Fibroblast of the aortic adventitia (primary cell): ENCODE measurements at regions not wholly inside any gene's neighbourhood (a gene's known extent, or its start where the extent isn't known, plus 50 kb on each side); places are given as distances from the start of the nearest gene placed in this dataset.

Experiments used
- DNase-seq: peaks from one replicate; pipeline ENCODE4 v3.0.0-alpha.2; 2010; ENCODE audit warnings: low read depth
- H3K4me3 ChIP-seq: 2 replicates; pipeline ENCODE4 v1.5.1; 2011; ENCODE audit warnings: low read depth, mild to moderate bottlenecking, control low read depth, low read length, moderate library complexity
- TF ChIP-seq, protein P1 (sequence below): IDR thresholded peaks from 2 replicates; pipeline ENCODE4 v1.5.1; 2011; ENCODE audit warnings: mild to moderate bottlenecking, low read length, control low read depth, inconsistent platforms; ENCODE audit not compliant: insufficient read depth

DNA sequence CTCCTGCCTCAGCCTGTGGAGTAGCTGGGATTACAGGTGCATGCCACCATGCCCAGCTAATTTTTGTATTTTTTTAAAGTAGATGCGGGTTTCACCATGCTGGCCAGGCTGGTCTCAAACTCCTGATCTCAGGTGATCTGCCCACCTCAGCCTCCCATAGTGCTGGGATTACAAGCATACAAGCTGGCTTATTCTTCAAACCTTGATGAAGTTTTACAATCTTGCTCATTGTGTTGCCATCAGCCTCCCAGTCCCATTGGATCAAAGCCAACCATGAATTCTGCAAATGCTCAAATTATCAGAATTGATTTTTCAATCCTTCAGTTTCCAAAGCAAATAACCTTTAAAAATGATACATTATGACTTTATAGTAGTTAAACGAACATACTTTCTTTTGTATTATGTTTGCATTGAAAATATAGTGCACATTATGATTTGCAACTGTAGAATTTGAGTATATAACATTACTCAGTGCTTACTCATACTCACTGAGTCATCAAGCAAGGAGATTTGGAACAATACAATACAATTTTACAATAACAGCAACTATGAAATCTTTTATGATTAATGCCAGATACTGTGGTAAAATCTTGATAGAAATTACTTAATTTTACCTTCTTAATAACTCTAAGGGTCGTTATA lies 1491.9 kb upstream of the CELF4 start:
- TF ChIP-seq, protein P1, sequence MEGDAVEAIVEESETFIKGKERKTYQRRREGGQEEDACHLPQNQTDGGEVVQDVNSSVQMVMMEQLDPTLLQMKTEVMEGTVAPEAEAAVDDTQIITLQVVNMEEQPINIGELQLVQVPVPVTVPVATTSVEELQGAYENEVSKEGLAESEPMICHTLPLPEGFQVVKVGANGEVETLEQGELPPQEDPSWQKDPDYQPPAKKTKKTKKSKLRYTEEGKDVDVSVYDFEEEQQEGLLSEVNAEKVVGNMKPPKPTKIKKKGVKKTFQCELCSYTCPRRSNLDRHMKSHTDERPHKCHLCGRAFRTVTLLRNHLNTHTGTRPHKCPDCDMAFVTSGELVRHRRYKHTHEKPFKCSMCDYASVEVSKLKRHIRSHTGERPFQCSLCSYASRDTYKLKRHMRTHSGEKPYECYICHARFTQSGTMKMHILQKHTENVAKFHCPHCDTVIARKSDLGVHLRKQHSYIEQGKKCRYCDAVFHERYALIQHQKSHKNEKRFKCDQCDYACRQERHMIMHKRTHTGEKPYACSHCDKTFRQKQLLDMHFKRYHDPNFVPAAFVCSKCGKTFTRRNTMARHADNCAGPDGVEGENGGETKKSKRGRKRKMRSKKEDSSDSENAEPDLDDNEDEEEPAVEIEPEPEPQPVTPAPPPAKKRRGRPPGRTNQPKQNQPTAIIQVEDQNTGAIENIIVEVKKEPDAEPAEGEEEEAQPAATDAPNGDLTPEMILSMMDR = no peak
- H3K4me3 ChIP-seq = no peak overlapping the region
- DNase-seq = peak; percentile 4

- TF ChIP-seq, protein P1 = no peak
- no peak overlapping the region for H3K4me3 ChIP-seq
- DNase-seq = no peak
These were observed 1488.0 kb upstream of the CELF4 start for GRCh38 chr18:39053571-39053970.

DNA sequence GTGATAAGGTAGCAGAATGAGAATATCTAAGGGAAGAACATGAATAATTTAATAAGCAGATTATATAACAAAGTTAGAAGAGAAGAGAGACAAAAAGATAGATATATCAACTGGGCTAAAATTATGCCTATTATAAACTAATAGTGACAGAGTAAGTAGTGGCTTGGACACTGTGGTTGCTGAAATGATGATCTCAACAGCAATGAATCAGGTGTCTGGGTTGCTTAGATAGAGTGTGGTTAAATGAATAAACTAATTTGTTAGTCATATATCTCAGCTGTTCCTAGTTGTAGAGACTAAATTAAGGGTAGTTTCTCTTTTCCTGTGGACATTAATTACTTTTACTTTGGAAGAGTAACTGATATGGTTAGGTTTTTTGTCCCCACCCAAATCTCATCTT lies 1485.4 kb upstream of the CELF4 start:
- no peak for DNase-seq
- TF ChIP-seq, protein P1 = no peak
- H3K4me3 ChIP-seq = no peak overlapping the region

GRCh38 chr18:39039813-39040212 lies 1474.2 kb upstream of the CELF4 start:
- H3K4me3 ChIP-seq = no peak overlapping the region
- no peak for DNase-seq
- TF ChIP-seq, protein P1 = no peak

- no peak overlapping the region for H3K4me3 ChIP-seq
- TF ChIP-seq, protein P1 = no peak
- DNase-seq = no peak
These were observed 1472.3 kb upstream of the CELF4 start for GRCh38 chr18:39037925-39038324.

GRCh38 chr18:39033312-39033711 lies 1467.7 kb upstream of the CELF4 start:
- H3K4me3 ChIP-seq = no peak overlapping the region
- TF ChIP-seq, protein P1 = no peak
- no peak for DNase-seq

DNA sequence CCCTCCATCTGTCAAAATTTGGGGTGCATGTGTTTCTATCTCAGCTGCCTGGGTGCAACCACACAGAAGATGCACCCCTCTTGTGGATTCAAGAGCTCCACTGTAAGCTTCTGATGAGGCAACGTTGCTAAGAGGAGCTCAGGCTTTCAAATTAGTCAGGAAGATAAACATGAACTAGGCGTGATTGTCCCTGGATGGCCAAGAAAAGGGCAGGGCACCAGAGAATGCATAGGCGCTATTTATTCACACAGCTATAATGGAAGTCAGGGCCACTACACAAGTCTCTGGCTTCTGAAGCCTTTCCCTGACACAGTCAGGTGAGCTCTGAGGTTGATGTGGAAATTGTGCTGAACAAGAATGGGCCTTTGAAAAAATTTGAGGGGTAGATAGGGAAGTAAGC lies 1466.0 kb upstream of the CELF4 start:
- no peak overlapping the region for H3K4me3 ChIP-seq
- TF ChIP-seq, protein P1 = no peak
- no peak for DNase-seq
